ENCODE measurements at regions not wholly inside any gene's neighbourhood (a gene's known extent, or its start where the extent isn't known, plus 50 kb on each side); places are given as distances from the start of the nearest gene placed in this dataset.

DNA sequence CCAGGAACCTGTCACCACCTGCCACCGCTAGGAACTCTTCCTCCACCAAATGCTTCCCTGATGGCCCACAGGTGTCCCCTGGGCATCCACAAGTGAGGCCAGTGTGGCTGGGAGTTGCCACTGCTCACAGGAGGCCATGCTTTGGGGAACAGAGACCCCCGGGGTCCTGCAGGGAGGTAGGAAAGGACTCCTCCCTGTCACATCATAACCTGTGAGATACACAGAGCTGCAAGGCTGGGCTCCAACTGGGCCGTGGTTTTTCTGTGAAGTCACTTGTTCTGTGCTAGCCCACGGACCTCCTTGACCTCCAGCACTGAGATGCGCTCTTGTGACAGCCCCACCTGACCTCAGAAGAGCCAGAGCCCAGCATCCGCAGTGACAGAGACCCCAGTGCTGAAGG lies 311.2 kb downstream of the C16orf95 start:
- no peak for FAIRE-seq
- Histone ChIP-seq H3K27me3 (ENCODE audit: control insufficient read depth in 3 of 3, insufficient read depth in 3 of 3, low read length in 3 of 3) (peaks cover 0 to 5% (median 0%) of the 10 kb centered on the region in 3 donors), H3K4me1 (ENCODE audit: control insufficient read depth in 3 of 3, insufficient read depth in 2 of 3, low read depth in 1 of 3, low read length in 2 of 3) (no peaks in the 10 kb centered on the region), H3K36me3 (ENCODE audit: control insufficient read depth in 3 of 3, insufficient read depth in 2 of 3, low read depth in 1 of 3, low read length in 3 of 3) (no peaks in the 10 kb centered on the region), H3K27ac (ENCODE audit: low read depth in 1 of 3, low read length in 2 of 3) (no peak overlapping the region), H3K9me3 (ENCODE audit: control insufficient read depth in 2 of 2, insufficient read depth in 1 of 2, low read depth in 1 of 2, low read length in 1 of 2) (peaks cover 2 to 4% of the 10 kb centered on the region in 2 donors), H3K4me3 (ENCODE audit: low read depth in 1 of 3, low read length in 3 of 3) (no peak overlapping the region)
- 67 to 84% (median 82%) methylated on average over 6 of the region's 6 CpGs for WGBS, 3 donors
- no peak for DNase-seq

DNA sequence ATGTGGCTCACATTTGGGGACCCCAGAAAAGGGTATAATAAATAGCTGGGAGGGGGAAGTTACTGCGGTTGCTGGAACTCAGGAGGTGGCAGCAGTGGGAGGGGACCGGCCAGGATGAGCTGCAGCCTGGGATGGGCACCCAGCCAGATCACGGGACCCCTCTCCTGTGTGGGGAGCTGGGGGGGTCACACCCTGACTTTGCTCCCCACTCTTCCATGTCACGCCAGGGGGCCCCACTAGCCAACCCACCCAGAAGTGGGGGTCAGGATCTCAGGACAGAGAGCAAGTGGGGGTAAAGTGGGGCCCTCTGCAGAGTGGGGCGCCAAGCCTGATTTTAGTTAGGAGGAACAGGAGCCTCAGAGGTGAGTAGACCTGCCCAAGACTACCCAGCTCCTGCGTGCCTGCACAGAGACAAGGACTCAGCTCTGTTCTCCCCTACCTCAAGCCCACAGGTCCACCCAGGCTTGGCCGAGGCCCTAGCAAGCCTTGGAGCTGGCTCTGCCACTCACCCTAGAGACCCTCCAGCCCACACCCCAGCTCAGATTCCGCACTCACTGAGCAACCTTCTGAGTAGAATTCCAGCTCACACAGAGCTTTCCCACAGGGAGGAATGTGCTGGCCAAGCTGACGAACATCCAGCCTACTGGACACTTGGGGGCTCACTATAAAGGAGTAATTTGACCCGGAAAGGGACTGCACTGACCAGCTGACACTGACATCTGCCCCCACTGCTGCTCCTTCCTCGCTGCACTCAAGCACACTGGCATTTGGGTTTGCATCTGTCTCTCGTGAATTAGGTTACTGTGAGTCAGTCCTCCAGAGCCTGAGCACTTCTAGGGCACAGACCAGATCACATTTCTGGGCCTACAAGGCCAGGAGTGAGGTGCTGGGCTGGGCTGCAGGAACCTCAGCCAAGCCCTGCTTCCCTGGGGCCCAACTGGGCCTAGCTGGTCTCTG lies 310.1 kb downstream of the C16orf95 start:
- no peak for FAIRE-seq
- Histone ChIP-seq H3K27ac (ENCODE audit: low read depth in 1 of 3, low read length in 2 of 3) (no peak overlapping the region), H3K4me3 (ENCODE audit: low read depth in 1 of 3, low read length in 3 of 3) (no peak overlapping the region), H3K27me3 (ENCODE audit: control insufficient read depth in 3 of 3, insufficient read depth in 3 of 3, low read length in 3 of 3) (peaks cover 0 to 5% (median 0%) of the 10 kb centered on the region in 3 donors), H3K9me3 (ENCODE audit: control insufficient read depth in 2 of 2, insufficient read depth in 1 of 2, low read depth in 1 of 2, low read length in 1 of 2) (peaks cover 2 to 4% of the 10 kb centered on the region in 2 donors), H3K4me1 (ENCODE audit: control insufficient read depth in 3 of 3, insufficient read depth in 2 of 3, low read depth in 1 of 3, low read length in 2 of 3) (no peaks in the 10 kb centered on the region), H3K36me3 (ENCODE audit: control insufficient read depth in 3 of 3, insufficient read depth in 2 of 3, low read depth in 1 of 3, low read length in 3 of 3) (no peaks in the 10 kb centered on the region)
- DNase-seq = no peak
- WGBS, 3 donors = 75 to 83% (median 76%) methylated on average over 12 of the region's 12 CpGs

DNA sequence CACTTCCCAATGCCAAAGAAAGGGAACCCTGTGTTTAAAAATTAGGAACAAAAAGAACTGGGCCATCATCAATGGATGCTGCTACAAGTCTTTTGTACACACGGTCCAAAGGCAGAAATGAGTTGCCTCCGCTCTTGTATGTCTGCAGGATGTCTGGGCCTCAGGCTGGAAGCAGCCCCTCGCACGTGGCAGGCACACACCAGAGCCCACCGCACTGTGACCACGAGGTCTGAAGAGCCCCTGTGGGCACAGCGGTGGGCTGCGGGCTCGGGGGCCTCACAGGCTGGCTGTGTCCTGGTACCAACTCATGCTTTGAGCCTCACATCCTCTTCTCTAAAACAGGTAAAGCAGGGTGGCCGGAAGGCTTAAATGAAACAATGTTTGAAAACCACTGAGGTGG lies 309.3 kb downstream of the C16orf95 start:
- DNase-seq (no peak), FAIRE-seq (no peak)
- H3K4me3 ChIP-seq (ENCODE audit: low read depth in 1 of 3, low read length in 3 of 3) = no peak overlapping the region
- no peak overlapping the region for H3K27ac ChIP-seq (ENCODE audit: low read depth in 1 of 3, low read length in 2 of 3)
- peaks cover 2 to 4% of the 10 kb centered on the region in 2 donors for H3K9me3 ChIP-seq (ENCODE audit: control insufficient read depth in 2 of 2, insufficient read depth in 1 of 2, low read depth in 1 of 2, low read length in 1 of 2)
- 80 to 88% (median 82%) methylated on average over 10 of the region's 10 CpGs for WGBS, 3 donors
- peaks cover 0 to 5% (median 0%) of the 10 kb centered on the region in 3 donors for H3K27me3 ChIP-seq (ENCODE audit: control insufficient read depth in 3 of 3, insufficient read depth in 3 of 3, low read length in 3 of 3)
- H3K36me3 ChIP-seq (ENCODE audit: control insufficient read depth in 3 of 3, insufficient read depth in 2 of 3, low read depth in 1 of 3, low read length in 3 of 3) = no peaks in the 10 kb centered on the region
- H3K4me1 ChIP-seq (ENCODE audit: control insufficient read depth in 3 of 3, insufficient read depth in 2 of 3, low read depth in 1 of 3, low read length in 2 of 3) = no peaks in the 10 kb centered on the region

DNA sequence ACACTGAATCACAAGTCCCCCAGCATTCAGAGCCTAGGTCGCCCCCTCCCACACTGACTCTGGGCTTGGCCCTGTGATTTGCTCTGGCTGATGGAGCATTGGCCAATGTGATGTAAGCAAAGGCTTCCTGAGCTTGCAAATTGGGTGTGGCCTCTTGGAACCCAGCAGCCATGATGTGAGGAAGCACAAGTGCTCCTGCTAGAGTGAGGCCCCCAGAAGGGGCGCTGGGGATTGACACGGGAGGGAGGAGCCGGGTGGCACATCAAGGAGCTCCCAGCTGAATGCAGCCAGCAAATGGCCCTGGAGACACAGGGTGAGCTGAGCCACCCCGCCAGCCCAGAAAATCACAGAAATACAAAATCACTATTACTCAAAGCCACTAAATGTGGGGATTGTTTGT lies 308.5 kb downstream of the C16orf95 start:
- Histone ChIP-seq H3K4me1 (ENCODE audit: control insufficient read depth in 3 of 3, insufficient read depth in 2 of 3, low read depth in 1 of 3, low read length in 2 of 3) (no peaks in the 10 kb centered on the region), H3K36me3 (ENCODE audit: control insufficient read depth in 3 of 3, insufficient read depth in 2 of 3, low read depth in 1 of 3, low read length in 3 of 3) (no peaks in the 10 kb centered on the region), H3K9me3 (ENCODE audit: control insufficient read depth in 2 of 2, insufficient read depth in 1 of 2, low read depth in 1 of 2, low read length in 1 of 2) (peaks cover 2 to 4% of the 10 kb centered on the region in 2 donors), H3K27me3 (ENCODE audit: control insufficient read depth in 3 of 3, insufficient read depth in 3 of 3, low read length in 3 of 3) (peaks cover 0 to 5% (median 0%) of the 10 kb centered on the region in 3 donors), H3K4me3 (ENCODE audit: low read depth in 1 of 3, low read length in 3 of 3) (no peak overlapping the region), H3K27ac (ENCODE audit: low read depth in 1 of 3, low read length in 2 of 3) (no peak overlapping the region)
- 91 to 95% (median 92%) methylated on average over 5 of the region's 5 CpGs for WGBS, 3 donors
- DNase-seq (no peak), FAIRE-seq (no peak)

DNA sequence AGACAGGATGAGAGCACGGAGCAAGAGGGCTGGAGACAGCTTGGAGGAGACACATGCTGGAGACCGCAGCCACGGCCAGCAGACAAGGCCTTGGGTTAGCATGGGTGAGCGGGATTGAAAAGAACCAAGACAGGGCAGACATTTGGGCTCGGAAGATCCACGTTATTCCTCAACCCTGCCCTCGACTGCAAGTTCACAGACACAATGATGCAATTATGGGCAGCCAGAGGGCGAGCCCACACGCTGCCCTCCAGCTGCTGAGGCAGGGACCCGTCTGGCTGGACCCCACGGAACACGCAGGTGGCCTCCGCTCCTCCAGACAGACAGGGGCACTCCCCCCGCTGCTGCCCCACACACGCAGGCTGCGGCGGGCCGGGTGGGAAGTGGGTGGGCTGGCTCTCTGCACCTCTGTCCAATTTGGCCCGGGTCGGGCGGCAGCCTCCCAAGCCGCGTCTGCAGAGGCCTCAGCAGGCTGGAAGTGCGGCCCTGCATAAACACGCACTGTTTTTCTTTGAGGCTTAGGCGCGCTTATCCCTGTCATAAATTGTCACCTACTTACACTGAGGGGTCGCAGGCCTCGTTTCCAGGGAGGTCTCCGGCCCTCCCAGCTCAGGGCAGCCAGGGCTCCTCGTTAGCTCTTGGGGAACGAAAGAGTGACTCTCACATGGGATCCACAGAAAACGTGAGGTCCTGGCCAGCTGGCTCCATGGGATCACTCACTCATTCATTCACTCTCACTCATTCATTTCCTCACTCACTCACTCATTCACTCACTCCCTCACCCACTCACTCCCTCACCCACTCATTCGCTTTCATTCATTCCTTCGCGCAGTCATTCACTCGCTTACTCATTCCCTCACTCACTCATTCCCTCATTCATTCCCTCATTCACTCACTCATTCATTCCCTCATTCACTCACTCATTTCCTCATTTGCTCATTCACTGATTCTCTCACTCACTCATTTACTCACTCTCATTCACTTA lies 303.9 kb downstream of the C16orf95 start:
- FAIRE-seq = no peak
- no peak for DNase-seq
- 63 to 68% (median 67%) methylated on average over 36 to 37 of the region's 37 CpGs for WGBS, 3 donors

DNA sequence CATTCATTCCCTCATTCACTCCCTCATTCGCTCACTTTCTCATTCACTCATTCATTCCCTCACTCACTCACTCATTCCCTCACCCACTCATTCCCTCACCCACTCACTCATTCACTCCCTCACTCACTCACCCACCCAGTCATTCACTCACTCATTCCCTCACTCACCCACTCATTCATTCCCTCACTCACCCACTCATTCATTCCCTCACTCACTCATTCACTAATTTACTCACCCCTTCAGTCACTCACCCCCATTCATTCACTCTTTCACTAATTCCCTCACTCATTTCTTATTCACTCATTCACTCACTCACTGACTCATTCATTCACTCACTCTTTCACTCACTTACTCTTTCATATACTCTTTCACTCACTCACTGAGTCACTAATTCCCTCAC lies 303.1 kb downstream of the C16orf95 start:
- no peak overlapping the region for H3K27ac ChIP-seq (ENCODE audit: low read depth in 1 of 3, low read length in 2 of 3)
- FAIRE-seq = no peak
- DNase-seq = no peak
- no peak overlapping the region for H3K4me3 ChIP-seq (ENCODE audit: low read depth in 1 of 3, low read length in 3 of 3)
- H3K36me3 ChIP-seq (ENCODE audit: control insufficient read depth in 3 of 3, insufficient read depth in 2 of 3, low read depth in 1 of 3, low read length in 3 of 3) = no peaks in the 10 kb centered on the region
- WGBS, 3 donors = 92 to 97% (median 94%) methylated on average over 1 of the region's 1 CpG
- H3K27me3 ChIP-seq (ENCODE audit: control insufficient read depth in 3 of 3, insufficient read depth in 3 of 3, low read length in 3 of 3) = peaks cover 0 to 1% (median 0%) of the 10 kb centered on the region in 3 donors
- H3K9me3 ChIP-seq (ENCODE audit: control insufficient read depth in 2 of 2, insufficient read depth in 1 of 2, low read depth in 1 of 2, low read length in 1 of 2) = no peaks in the 10 kb centered on the region
- no peaks in the 10 kb centered on the region for H3K4me1 ChIP-seq (ENCODE audit: control insufficient read depth in 3 of 3, insufficient read depth in 2 of 3, low read depth in 1 of 3, low read length in 2 of 3)

More for the DNA sequence above, 303.9 kb downstream of the C16orf95 start:
- Histone ChIP-seq H3K4me3 (ENCODE audit: low read depth in 1 of 3, low read length in 3 of 3) (no peak overlapping the region), H3K27ac (ENCODE audit: low read depth in 1 of 3, low read length in 2 of 3) (no peak overlapping the region), H3K9me3 (ENCODE audit: control insufficient read depth in 2 of 2, insufficient read depth in 1 of 2, low read depth in 1 of 2, low read length in 1 of 2) (peaks cover 2 to 4% of the 10 kb centered on the region in 2 donors), H3K27me3 (ENCODE audit: control insufficient read depth in 3 of 3, insufficient read depth in 3 of 3, low read length in 3 of 3) (peaks cover 0 to 5% (median 0%) of the 10 kb centered on the region in 3 donors), H3K36me3 (ENCODE audit: control insufficient read depth in 3 of 3, insufficient read depth in 2 of 3, low read depth in 1 of 3, low read length in 3 of 3) (no peaks in the 10 kb centered on the region), H3K4me1 (ENCODE audit: control insufficient read depth in 3 of 3, insufficient read depth in 2 of 3, low read depth in 1 of 3, low read length in 2 of 3) (no peaks in the 10 kb centered on the region)

DNA sequence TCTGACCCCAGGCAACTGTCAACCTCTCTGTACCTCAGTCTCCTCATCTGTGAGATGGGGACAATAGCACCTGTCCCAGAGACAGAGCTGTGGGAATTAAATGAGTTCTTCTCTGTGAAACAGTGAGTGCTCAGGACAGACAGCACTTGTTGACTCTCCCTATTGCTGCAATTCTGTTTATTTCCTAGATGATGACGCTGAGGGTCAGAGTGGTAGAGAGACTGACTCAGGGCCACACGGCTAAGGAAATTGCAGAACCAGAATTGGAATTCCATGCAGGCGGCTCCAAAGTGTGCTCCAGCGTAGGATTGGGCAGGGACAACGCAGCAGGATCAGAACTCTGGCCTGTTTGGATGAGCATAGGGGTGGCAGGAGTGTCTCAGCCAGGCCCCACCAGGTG lies 302.2 kb downstream of the C16orf95 start:
- H3K27me3 ChIP-seq (ENCODE audit: control insufficient read depth in 3 of 3, insufficient read depth in 3 of 3, low read length in 3 of 3) = peaks cover 0 to 4% (median 0%) of the 10 kb centered on the region in 3 donors
- H3K27ac ChIP-seq (ENCODE audit: low read depth in 1 of 3, low read length in 2 of 3) = no peak overlapping the region
- DNase-seq (no peak), FAIRE-seq (no peak)
- no peaks in the 10 kb centered on the region for H3K4me1 ChIP-seq (ENCODE audit: control insufficient read depth in 3 of 3, insufficient read depth in 2 of 3, low read depth in 1 of 3, low read length in 2 of 3)
- no peak overlapping the region for H3K4me3 ChIP-seq (ENCODE audit: low read depth in 1 of 3, low read length in 3 of 3)
- H3K36me3 ChIP-seq (ENCODE audit: control insufficient read depth in 3 of 3, insufficient read depth in 2 of 3, low read depth in 1 of 3, low read length in 3 of 3) = no peaks in the 10 kb centered on the region
- WGBS, 3 donors = 85 to 93% (median 87%) methylated on average over 5 of the region's 5 CpGs
- H3K9me3 ChIP-seq (ENCODE audit: control insufficient read depth in 2 of 2, insufficient read depth in 1 of 2, low read depth in 1 of 2, low read length in 1 of 2) = no peaks in the 10 kb centered on the region

Measured in small intestine (tissue), 7 donors.